Subcutaneous abdominal adipose tissue (tissue), 5 donors: ENCODE measurements at regions not wholly inside any gene's neighbourhood (a gene's known extent, or its start where the extent isn't known, plus 50 kb on each side); places are given as distances from the start of the nearest gene placed in this dataset.

Experiments used
- H3K27ac ChIP-seq: one replicate; pipeline ENCODE4 v1.7.0; 2013; ENCODE audit warnings: low read depth, mild to moderate bottlenecking, inconsistent platforms, low read length, moderate library complexity
- H3K27me3 ChIP-seq, 5 donors: one replicate each; pipeline ENCODE4 v1.7.0; 2013; ENCODE audit warnings: low read length in 5 of 5, inconsistent platforms in 1 of 5; ENCODE audit not compliant: control insufficient read depth in 5 of 5, insufficient read depth in 4 of 5
- H3K36me3 ChIP-seq, 5 donors: one replicate each; pipeline ENCODE4 v1.7.0; 2013; ENCODE audit warnings: low read length in 5 of 5; ENCODE audit not compliant: control insufficient read depth in 5 of 5, insufficient read depth in 5 of 5
- H3K4me1 ChIP-seq, 5 donors: one replicate each; pipeline ENCODE4 v1.7.0; 2013; ENCODE audit warnings: low read length in 5 of 5, mild to moderate bottlenecking in 3 of 5, moderate library complexity in 1 of 5; ENCODE audit not compliant: control insufficient read depth in 5 of 5, insufficient read depth in 5 of 5
- H3K4me3 ChIP-seq, 5 donors: one replicate each; pipeline ENCODE4 v1.7.0; 2013; ENCODE audit warnings: low read length in 5 of 5, low read depth in 1 of 5
- H3K9ac ChIP-seq, 5 donors: one replicate each; pipeline ENCODE4 v1.7.0; 2013; ENCODE audit warnings: low read length in 5 of 5, mild to moderate bottlenecking in 4 of 5, moderate library complexity in 3 of 5
- H3K9me3 ChIP-seq, 5 donors: one replicate each; pipeline ENCODE4 v1.7.0; 2013; ENCODE audit warnings: low read length in 5 of 5; ENCODE audit not compliant: control insufficient read depth in 5 of 5
- donor health status: healthy.
- donor health status: healthy.
- donor health status: healthy.
- donor health status: healthy.
- donor health status: healthy.

DNA sequence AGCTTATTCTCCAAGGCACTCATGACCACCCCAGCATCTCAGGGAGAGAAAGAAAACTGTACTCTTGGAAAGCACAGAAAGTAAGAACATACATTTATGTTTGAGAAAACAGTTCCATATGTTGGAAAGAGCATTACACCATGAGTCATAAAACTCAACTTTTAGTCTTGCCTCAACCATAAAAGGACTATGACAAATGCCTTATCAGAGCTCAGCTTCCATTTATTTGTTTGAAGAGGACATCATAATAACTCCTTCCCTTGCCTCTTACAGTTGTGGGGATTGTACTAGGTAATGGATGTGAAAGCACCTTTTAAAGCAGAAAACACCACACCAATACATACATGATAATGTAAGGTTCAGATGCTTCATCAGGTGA lies 370.8 kb downstream of the LNPK start:
- H3K4me3 ChIP-seq, result no peak overlapping the region
- H3K9me3 ChIP-seq, result peaks cover 0 to 5% (median 0%) of the 10 kb centered on the region in 5 donors
- no peak overlapping the region for H3K9ac ChIP-seq
- no peaks in the 10 kb centered on the region for H3K36me3 ChIP-seq
- H3K4me1 ChIP-seq, result no peaks in the 10 kb centered on the region
- H3K27me3 ChIP-seq, result peaks cover 0 to 3% (median 0%) of the 10 kb centered on the region in 5 donors
- H3K27ac ChIP-seq, result no peak overlapping the region

GRCh38 chr2:175630280-175631244 lies 371.5 kb downstream of the LNPK start:
- Histone ChIP-seq H3K4me1 (no peaks in the 10 kb centered on the region), H3K9ac (no peak overlapping the region), H3K9me3 (peaks cover 0 to 5% (median 0%) of the 10 kb centered on the region in 5 donors), H3K27me3 (peaks cover 0 to 3% (median 0%) of the 10 kb centered on the region in 5 donors), H3K36me3 (no peaks in the 10 kb centered on the region), H3K4me3 (no peak overlapping the region), H3K27ac (no peak overlapping the region)

- Histone ChIP-seq H3K4me3 (no peak overlapping the region), H3K4me1 (no peaks in the 10 kb centered on the region), H3K9ac (no peak overlapping the region), H3K27ac (no peak overlapping the region), H3K27me3 (peaks cover 0 to 3% (median 0%) of the 10 kb centered on the region in 5 donors), H3K9me3 (peaks cover 0 to 5% (median 0%) of the 10 kb centered on the region in 5 donors), H3K36me3 (no peaks in the 10 kb centered on the region)
Measured at GRCh38 chr2:175628243-175628642, 373.8 kb downstream of the LNPK start.

GRCh38 chr2:175627405-175627804 lies 374.7 kb downstream of the LNPK start:
- Histone ChIP-seq H3K27ac (no peak overlapping the region), H3K4me1 (no peaks in the 10 kb centered on the region), H3K36me3 (no peaks in the 10 kb centered on the region), H3K27me3 (peaks cover 0 to 3% (median 0%) of the 10 kb centered on the region in 5 donors), H3K9ac (no peak overlapping the region), H3K4me3 (no peak overlapping the region), H3K9me3 (peaks cover 0 to 5% (median 0%) of the 10 kb centered on the region in 5 donors)

DNA sequence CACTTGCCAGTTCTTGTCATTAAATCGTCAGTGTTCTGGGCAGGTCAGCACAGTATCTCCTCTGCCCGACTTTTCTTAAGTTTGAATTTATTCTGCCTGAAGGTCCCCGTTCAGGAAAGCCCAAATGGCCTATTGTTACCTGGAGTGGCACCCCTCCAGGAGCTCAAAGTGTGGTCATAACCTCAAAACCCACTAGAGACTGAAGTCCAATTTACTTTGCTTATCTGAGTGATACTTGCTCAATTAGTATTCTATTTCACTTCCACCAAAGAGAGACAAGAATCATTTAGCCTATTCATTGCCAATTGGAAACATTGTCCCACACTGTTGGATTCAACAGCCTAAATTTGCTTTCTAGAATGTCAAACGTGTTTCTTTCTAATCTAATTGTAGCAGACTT lies 375.3 kb downstream of the LNPK start:
- Histone ChIP-seq H3K4me1 (no peaks in the 10 kb centered on the region), H3K36me3 (no peaks in the 10 kb centered on the region), H3K9me3 (peaks cover 0 to 5% (median 0%) of the 10 kb centered on the region in 5 donors), H3K9ac (no peak overlapping the region), H3K27ac (no peak overlapping the region), H3K27me3 (peaks cover 0 to 3% (median 0%) of the 10 kb centered on the region in 5 donors), H3K4me3 (no peak overlapping the region)

- Histone ChIP-seq H3K4me3 (no peak overlapping the region), H3K4me1 (no peaks in the 10 kb centered on the region), H3K9me3 (peaks cover 0 to 5% (median 0%) of the 10 kb centered on the region in 5 donors), H3K27me3 (no peaks in the 10 kb centered on the region), H3K36me3 (no peaks in the 10 kb centered on the region), H3K9ac (no peak overlapping the region), H3K27ac (no peak overlapping the region)
Measured at GRCh38 chr2:175624785-175625184, 377.3 kb downstream of the LNPK start.

GRCh38 chr2:175624211-175624761 lies 377.8 kb downstream of the LNPK start:
- no peak overlapping the region for H3K27ac ChIP-seq
- H3K4me1 ChIP-seq, result no peaks in the 10 kb centered on the region
- peaks cover 0 to 5% (median 0%) of the 10 kb centered on the region in 5 donors for H3K9me3 ChIP-seq
- no peaks in the 10 kb centered on the region for H3K27me3 ChIP-seq
- no peaks in the 10 kb centered on the region for H3K36me3 ChIP-seq
- no peak overlapping the region for H3K4me3 ChIP-seq
- no peak overlapping the region for H3K9ac ChIP-seq

- Histone ChIP-seq H3K27me3 (no peaks in the 10 kb centered on the region), H3K4me3 (no peak overlapping the region), H3K27ac (no peak overlapping the region), H3K36me3 (no peaks in the 10 kb centered on the region), H3K9me3 (peaks cover 0 to 3% (median 0%) of the 10 kb centered on the region in 5 donors), H3K4me1 (no peaks in the 10 kb centered on the region), H3K9ac (no peak overlapping the region)
Measured at GRCh38 chr2:175621821-175622220, 380.2 kb downstream of the LNPK start.

- no peak overlapping the region for H3K9ac ChIP-seq
- no peaks in the 10 kb centered on the region for H3K36me3 ChIP-seq
- no peak overlapping the region for H3K4me3 ChIP-seq
- no peak overlapping the region for H3K27ac ChIP-seq
- no peaks in the 10 kb centered on the region for H3K4me1 ChIP-seq
- no peaks in the 10 kb centered on the region for H3K27me3 ChIP-seq
- H3K9me3 ChIP-seq, result peaks cover 0 to 3% (median 0%) of the 10 kb centered on the region in 5 donors
Measured at GRCh38 chr2:175620106-175620505, 382.0 kb downstream of the LNPK start.
